GM06990 (cell line): ENCODE measurements at regions not wholly inside any gene's neighbourhood (a gene's known extent, or its start where the extent isn't known, plus 50 kb on each side); places are given as distances from the start of the nearest gene placed in this dataset.
"Not testable (repeated sequence)": the region's sequence is repeated elsewhere in the genome, so short reads cannot be mapped to it uniquely, and the experiment has no call there.

Experiments used
- DNase-seq: peaks from one replicate; pipeline ENCODE4 v3.0.0-alpha.2; 2011; ENCODE audit not compliant: insufficient read length; ENCODE audit errors: extremely low read depth
- H3K27me3 ChIP-seq: replicated peaks from 2 replicates; pipeline ENCODE4 v1.6.0; 2011; ENCODE audit warnings: low read length; ENCODE audit not compliant: control insufficient read depth, insufficient read depth
- H3K36me3 ChIP-seq: 2 replicates; pipeline ENCODE4 v1.5.1; 2011; ENCODE audit warnings: low read length; ENCODE audit not compliant: control insufficient read depth, insufficient read depth
- H3K4me3 ChIP-seq: replicated peaks from 2 replicates; pipeline ENCODE4 v1.5.1; 2011; ENCODE audit warnings: low read depth, mild to moderate bottlenecking, control low read depth, low read length
- CTCF ChIP-seq: IDR thresholded peaks from 2 replicates; pipeline ENCODE4 v1.5.1; 2011; ENCODE audit warnings: low read length, control low read depth, mild to moderate bottlenecking, inconsistent platforms; ENCODE audit not compliant: insufficient read depth, poor library complexity, severe bottlenecking

GRCh38 chr3:5054098-5054497, 68.0 kb upstream of the ARL8B start:
- Histone ChIP-seq H3K36me3 (no peaks in the 10 kb centered on the region), H3K27me3 (no peaks in the 10 kb centered on the region), H3K4me3 (no peak overlapping the region)
- TF ChIP-seq CTCF, result no peak
- DNase-seq, result no peak

GRCh38 chr3:5054579-5054978, 67.5 kb upstream of the ARL8B start:
- not testable (repeated sequence) for H3K36me3 ChIP-seq, H3K27me3 ChIP-seq, DNase-seq, H3K4me3 ChIP-seq

GRCh38 chr3:5055357-5056110, 66.6 kb upstream of the ARL8B start:
- no peak for DNase-seq
- TF ChIP-seq CTCF, result no peak
- H3K4me3 ChIP-seq, result no peak overlapping the region
- no peaks in the 10 kb centered on the region for H3K36me3 ChIP-seq
- no peaks in the 10 kb centered on the region; the same call in 1 of the 2 replicates for H3K27me3 ChIP-seq

- DNase-seq, result no peak
- Histone ChIP-seq H3K36me3 (no peaks in the 10 kb centered on the region), H3K4me3 (no peak overlapping the region), H3K27me3 (no peaks in the 10 kb centered on the region; the same call in 1 of the 2 replicates)
- no peak for TF ChIP-seq CTCF
Measured at GRCh38 chr3:5056111-5056391, 66.0 kb upstream of the ARL8B start.

- H3K36me3 ChIP-seq, result no peaks in the 10 kb centered on the region
- no peak overlapping the region for H3K4me3 ChIP-seq
- H3K27me3 ChIP-seq, result no peaks in the 10 kb centered on the region; the same call in 1 of the 2 replicates
- no peak for TF ChIP-seq CTCF
- no peak for DNase-seq
Measured at GRCh38 chr3:5057272-5057671, 64.8 kb upstream of the ARL8B start.

GRCh38 chr3:5057857-5058324, 64.2 kb upstream of the ARL8B start:
- H3K36me3 ChIP-seq, result no peaks in the 10 kb centered on the region
- TF ChIP-seq CTCF, result peak; percentile 73
- no peak overlapping the region for H3K4me3 ChIP-seq
- H3K27me3 ChIP-seq, result no peaks in the 10 kb centered on the region; the same call in 1 of the 2 replicates
- DNase-seq, result no peak
